Suprapubic skin (tissue), 4 donors: ENCODE measurements at regions not wholly inside any gene's neighbourhood (a gene's known extent, or its start where the extent isn't known, plus 50 kb on each side); places are given as distances from the start of the nearest gene placed in this dataset.

Experiments used
- DNase-seq, 2 donors: peaks; one replicate each; pipeline ENCODE4 v3.0.0-alpha.2; 2019; ENCODE audit warnings: low spot score in 2 of 2
- H3K27ac ChIP-seq: fragments of 200-600 bp; sonication (generic); one replicate; pipeline ENCODE4 v1.5.1; 2019
- H3K27me3 ChIP-seq: fragments of 200-600 bp; sonication (generic); one replicate; pipeline ENCODE4 v1.5.1; 2019
- H3K36me3 ChIP-seq: fragments of 200-600 bp; sonication (generic); one replicate; pipeline ENCODE4 v1.5.1; 2019
- H3K4me1 ChIP-seq: fragments of 200-600 bp; sonication (generic); one replicate; pipeline ENCODE4 v1.5.1; 2019
- H3K4me3 ChIP-seq: fragments of 200-600 bp; sonication (generic); one replicate; pipeline ENCODE4 v1.5.1; 2019; ENCODE audit warnings: mild to moderate bottlenecking
- H3K9me3 ChIP-seq: fragments of 200-600 bp; sonication (generic); one replicate; pipeline ENCODE4 v1.5.1; 2019
- EP300 ChIP-seq: sonication (generic); formaldehyde crosslinking; IDR thresholded peaks from one replicate; pipeline ENCODE4 v1.6.1; 2017; ENCODE audit warnings: antibody characterized with exemption
- POLR2A ChIP-seq, 2 donors: fragments of 450-650 bp; IDR thresholded peaks; one replicate each; pipeline ENCODE4 v1.6.1; 2017; ENCODE audit warnings: antibody characterized with exemption in 2 of 2, mild to moderate bottlenecking in 2 of 2, moderate library complexity in 2 of 2
- POLR2AphosphoS5 ChIP-seq, 3 donors: sonication (generic); formaldehyde crosslinking; IDR thresholded peaks; one replicate each; pipeline ENCODE4 v1.6.1; 2017; ENCODE audit warnings: antibody characterized with exemption in 3 of 3
- WGBS: methylation state at CpG from one replicate; pipeline ENCODE4 v1.1.5; 2018; 5-methylcytosine and 5-hydroxymethylcytosine counted together
- TF ChIP-seq, protein P1 (sequence below), 2 donors: fragments of 200-600 bp in 1 of 2; fragments of 450-650 bp in 1 of 2; sonication (generic) in 1 of 2; IDR thresholded peaks; one replicate each; pipeline ENCODE4 v1.5.1; 2016 to 2019; ENCODE audit warnings: antibody characterized with exemption in 2 of 2, mild to moderate bottlenecking in 1 of 2, moderate library complexity in 1 of 2

DNA sequence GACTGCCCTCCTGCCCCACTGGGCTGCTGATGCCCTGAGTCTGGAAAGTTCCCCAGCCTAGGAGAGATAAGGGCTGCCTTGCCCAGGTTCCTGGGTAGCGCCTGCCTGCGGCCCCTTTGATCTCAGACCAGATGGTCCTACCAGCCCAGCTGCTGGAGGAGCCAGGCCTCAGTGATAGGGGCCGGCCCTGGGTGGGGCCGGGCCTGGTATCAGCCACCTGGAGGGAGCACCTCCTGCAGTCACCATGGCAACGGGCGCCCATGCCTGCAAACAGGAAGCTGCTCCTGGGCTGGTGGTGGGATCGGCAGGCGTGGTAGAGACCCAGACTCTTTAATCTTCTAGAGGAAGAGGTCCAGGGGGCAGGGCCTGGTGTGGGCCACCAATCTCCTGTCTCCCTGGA lies 119.7 kb upstream of the WNT4 start:
- peaks cover 3% of the 10 kb centered on the region for H3K4me1 ChIP-seq

DNA sequence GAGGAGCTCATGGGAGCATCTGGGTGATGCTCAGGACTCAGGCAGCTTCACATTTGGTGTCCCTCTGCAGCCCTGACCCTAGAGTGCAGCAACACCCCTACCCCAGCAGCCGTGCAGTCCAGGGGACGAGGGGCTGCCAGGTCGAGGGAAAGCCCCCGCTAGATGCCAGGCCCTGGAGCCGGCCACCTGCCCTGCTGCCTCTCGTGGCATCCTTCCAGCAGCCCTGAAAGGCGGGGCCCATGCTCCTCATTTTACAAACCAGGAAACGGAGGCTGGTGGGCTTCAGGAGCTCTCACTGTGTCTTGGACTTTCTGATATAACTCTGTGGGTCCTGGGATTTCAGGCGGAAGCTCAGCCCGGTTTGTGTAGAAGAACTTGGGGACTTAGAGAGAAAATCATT lies 120.5 kb upstream of the WNT4 start:
- Histone ChIP-seq H3K36me3 (no peaks in the 10 kb centered on the region), H3K9me3 (no peaks in the 10 kb centered on the region), H3K4me3 (no peak overlapping the region), H3K27me3 (peaks cover 20% of the 10 kb centered on the region), H3K27ac (no peak overlapping the region), H3K4me1 (peaks cover 3% of the 10 kb centered on the region)
- DNase-seq = no peak
- TF ChIP-seq POLR2AphosphoS5 (IDR thresholded peaks at IDR 0.05) (no peak), EP300 (no peak)
- TF ChIP-seq, protein P1, sequence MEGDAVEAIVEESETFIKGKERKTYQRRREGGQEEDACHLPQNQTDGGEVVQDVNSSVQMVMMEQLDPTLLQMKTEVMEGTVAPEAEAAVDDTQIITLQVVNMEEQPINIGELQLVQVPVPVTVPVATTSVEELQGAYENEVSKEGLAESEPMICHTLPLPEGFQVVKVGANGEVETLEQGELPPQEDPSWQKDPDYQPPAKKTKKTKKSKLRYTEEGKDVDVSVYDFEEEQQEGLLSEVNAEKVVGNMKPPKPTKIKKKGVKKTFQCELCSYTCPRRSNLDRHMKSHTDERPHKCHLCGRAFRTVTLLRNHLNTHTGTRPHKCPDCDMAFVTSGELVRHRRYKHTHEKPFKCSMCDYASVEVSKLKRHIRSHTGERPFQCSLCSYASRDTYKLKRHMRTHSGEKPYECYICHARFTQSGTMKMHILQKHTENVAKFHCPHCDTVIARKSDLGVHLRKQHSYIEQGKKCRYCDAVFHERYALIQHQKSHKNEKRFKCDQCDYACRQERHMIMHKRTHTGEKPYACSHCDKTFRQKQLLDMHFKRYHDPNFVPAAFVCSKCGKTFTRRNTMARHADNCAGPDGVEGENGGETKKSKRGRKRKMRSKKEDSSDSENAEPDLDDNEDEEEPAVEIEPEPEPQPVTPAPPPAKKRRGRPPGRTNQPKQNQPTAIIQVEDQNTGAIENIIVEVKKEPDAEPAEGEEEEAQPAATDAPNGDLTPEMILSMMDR (IDR thresholded peaks at IDR 0.05) = no peak
- WGBS = 62% methylated on average over 2 of the region's 10 CpGs

More for the DNA sequence above, 119.7 kb upstream of the WNT4 start:
- WGBS = 100% methylated on average over 2 of the region's 8 CpGs
- Histone ChIP-seq H3K4me3 (no peak overlapping the region), H3K27ac (no peak overlapping the region), H3K27me3 (peaks cover 14% of the 10 kb centered on the region), H3K9me3 (no peaks in the 10 kb centered on the region), H3K36me3 (no peaks in the 10 kb centered on the region)
- TF ChIP-seq EP300 (no peak), POLR2AphosphoS5 (IDR thresholded peaks at IDR 0.05) (no peak)
- DNase-seq = no peak

DNA sequence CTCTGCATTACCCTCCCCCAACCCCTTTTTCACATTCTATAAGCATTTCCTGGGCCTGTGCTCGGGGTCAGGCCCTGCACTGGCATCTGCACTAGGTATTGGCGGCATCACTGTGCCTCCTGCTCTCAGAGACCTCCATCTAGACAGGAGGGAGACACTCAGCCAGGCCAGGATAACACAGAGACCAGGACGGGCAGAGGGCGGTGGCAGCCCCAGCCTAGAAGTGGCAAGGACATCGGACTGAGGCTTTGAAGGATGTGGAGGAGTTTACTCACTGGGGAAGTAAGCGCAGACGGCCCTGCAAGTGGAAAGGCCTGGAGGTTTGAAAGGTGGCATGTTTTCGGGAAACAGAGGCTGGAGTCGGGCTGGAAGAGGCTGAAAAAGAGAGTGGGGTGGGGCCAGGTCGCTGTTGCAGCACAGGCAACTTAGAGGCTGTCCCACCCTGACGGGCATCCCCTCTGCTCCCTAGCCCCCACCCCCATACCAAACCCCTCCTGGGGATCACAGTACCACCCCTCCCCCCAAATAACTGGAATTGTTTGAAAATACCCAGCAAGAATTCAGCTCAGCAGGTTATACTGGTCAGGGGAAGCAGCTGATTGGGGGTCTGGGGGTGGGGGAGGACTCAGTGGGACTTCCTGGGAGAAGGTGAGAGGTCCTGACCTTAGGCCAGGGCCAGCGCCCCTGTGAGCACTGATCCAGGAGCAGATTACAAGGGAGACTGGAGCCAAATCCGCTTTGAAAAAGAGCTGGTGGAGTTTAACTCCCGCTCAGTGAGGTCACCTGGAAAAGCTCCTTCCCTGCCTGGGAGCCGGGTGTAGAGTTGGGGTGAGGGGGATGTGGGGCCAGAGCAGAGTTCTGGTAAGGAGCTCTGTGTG lies 121.8 kb upstream of the WNT4 start:
- Histone ChIP-seq H3K36me3 (no peaks in the 10 kb centered on the region), H3K9me3 (no peaks in the 10 kb centered on the region), H3K4me3 (no peak overlapping the region), H3K4me1 (peaks cover 3% of the 10 kb centered on the region), H3K27ac (no peak overlapping the region), H3K27me3 (peaks cover 20% of the 10 kb centered on the region)
- no peak for DNase-seq
- TF ChIP-seq EP300 (no peak), POLR2AphosphoS5 (IDR thresholded peaks at IDR 0.05) (no peak), POLR2A (IDR thresholded peaks at IDR 0.05) (no peak)
- TF ChIP-seq, protein P1 (IDR thresholded peaks at IDR 0.05) = no peak
- WGBS = 82% methylated on average over 15 of the region's 15 CpGs

DNA sequence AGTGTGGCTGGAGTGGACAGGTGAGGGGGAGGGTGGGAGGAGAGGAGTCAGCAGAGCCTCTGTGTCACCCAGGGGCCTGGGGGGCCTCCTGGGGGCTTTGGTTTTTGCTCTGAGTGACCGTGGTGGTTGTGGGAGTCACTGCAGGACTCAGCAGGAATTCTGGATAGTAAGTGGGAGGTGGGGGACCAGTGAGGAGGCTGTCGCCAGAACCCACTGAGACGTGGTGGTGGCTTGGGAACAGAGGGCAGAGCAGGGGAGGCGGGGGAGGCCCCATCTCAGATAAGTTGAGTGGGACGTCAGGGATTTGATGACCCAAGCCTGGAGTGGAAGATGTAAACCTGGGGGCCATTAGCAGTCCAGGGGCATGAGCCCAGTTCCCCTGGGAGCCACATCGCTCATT lies 123.2 kb upstream of the WNT4 start:
- 73% methylated on average over 6 of the region's 6 CpGs for whole genome bisulfite sequencing
- Histone ChIP-seq H3K27ac (no peak overlapping the region), H3K9me3 (no peaks in the 10 kb centered on the region), H3K27me3 (peaks cover 20% of the 10 kb centered on the region), H3K36me3 (no peaks in the 10 kb centered on the region), H3K4me3 (no peak overlapping the region), H3K4me1 (no peaks in the 10 kb centered on the region)
- no peak for DNase-seq
- TF ChIP-seq, protein P1 (IDR thresholded peaks at IDR 0.05) = no peak
- TF ChIP-seq POLR2A (IDR thresholded peaks at IDR 0.05) = no peak
- no peak for TF ChIP-seq EP300
- TF ChIP-seq POLR2AphosphoS5 (IDR thresholded peaks at IDR 0.05) = no peak

DNA sequence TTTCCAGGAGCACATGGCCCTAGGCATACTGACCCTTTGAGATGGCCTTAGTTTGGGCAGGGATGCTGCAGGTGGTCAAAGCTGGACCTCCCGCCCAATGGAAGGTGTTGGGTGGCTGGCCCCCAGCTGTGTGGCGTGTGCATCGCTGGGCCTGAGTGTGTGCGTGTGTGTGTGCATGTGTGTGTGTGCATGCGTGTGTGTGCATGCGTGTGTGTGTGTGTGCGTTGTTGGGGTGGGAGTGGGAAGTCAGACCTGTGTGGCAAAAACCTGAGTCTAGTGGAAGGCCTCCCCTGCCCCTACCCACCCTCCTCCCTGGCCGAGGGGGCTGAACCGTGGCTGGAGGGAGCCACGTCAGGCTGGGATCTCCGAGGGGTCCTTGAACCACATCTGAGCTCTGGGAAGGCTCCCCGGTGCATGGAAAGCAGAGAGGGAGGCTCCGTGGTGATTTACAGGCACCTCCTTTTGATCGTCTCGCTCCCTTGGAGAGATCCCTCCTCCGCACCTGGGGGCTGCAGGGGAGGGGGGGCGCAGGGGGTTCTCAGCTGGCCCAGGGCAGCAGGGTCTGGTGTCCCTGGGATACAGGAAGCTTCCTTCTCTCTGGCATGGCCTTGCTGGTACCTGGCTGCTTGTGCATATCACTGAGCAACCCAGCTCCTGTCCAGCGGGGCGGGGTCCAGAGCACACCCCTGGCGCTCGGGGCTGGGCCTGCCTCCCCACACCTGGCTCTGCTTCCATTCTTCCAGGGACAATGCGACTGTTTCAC lies 124.7 kb upstream of the WNT4 start:
- Histone ChIP-seq H3K27me3 (peaks cover 20% of the 10 kb centered on the region), H3K27ac (no peak overlapping the region), H3K36me3 (no peaks in the 10 kb centered on the region), H3K4me1 (peaks cover 1% of the 10 kb centered on the region), H3K4me3 (no peak overlapping the region), H3K9me3 (no peaks in the 10 kb centered on the region)
- 72% methylated on average over 20 of the region's 22 CpGs for WGBS
- DNase-seq = no peak
- TF ChIP-seq, protein P1 (IDR thresholded peaks at IDR 0.05) = no peak
